Stimulated activated memory B cell treated with anti-CD40 and anti-IgM and Interleukin-4, amounts not matched to agents 10 μg/mL and 1 μg/mL and 100 μg/mL, for 72 hours (primary cell): ENCODE measurements at regions not wholly inside any gene's neighbourhood (a gene's known extent, or its start where the extent isn't known, plus 50 kb on each side); places are given as distances from the start of the nearest gene placed in this dataset.

Experiments used
- ATAC-seq: fragments of 150-1000 bp; cut with Tn5 transposase; 2 replicates; pipeline ENCODE4 v1.10.0; 2021
- H3K27ac Mint-ChIP-seq: one replicate; pipeline ENCODE4 v1.8.0; 2022; ENCODE audit warnings: mild to moderate bottlenecking, mixed read lengths
- H3K27me3 Mint-ChIP-seq: one replicate; pipeline ENCODE4 v1.8.0; 2022; ENCODE audit warnings: mixed read lengths
- H3K36me3 Mint-ChIP-seq: one replicate; pipeline ENCODE4 v1.8.0; 2022; ENCODE audit warnings: mixed read lengths
- H3K4me1 Mint-ChIP-seq: one replicate; pipeline ENCODE4 v1.8.0; 2022; ENCODE audit warnings: mixed read lengths
- H3K4me3 Mint-ChIP-seq: one replicate; pipeline ENCODE4 v1.8.0; 2022; ENCODE audit warnings: mild to moderate bottlenecking, moderate library complexity, mixed read lengths
- H3K9me3 Mint-ChIP-seq: one replicate; pipeline ENCODE4 v1.8.0; 2022; ENCODE audit warnings: mixed read lengths

DNA sequence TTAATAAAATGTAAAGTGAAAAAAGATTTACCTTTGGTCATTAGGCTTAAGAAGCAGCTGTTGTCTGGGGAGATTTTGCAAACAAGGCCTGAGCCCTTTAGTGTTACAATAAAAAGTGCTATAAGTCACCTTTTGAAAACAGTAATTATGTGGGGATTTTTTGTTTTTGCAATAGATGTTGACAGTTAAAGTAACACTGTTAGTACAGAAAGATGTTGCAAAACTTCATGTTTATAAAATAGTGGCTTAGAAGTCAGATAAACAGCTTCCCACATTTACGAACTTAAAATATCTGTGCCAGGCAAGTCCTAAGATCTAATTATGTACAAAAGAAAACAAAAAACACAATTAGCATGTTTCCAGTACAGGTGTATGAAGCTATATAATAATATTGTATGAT is 138.0 kb upstream of the IRS2 start:
- H3K27me3 Mint-ChIP-seq: no peaks in the 10 kb centered on the region
- no peaks in the 10 kb centered on the region for H3K36me3 Mint-ChIP-seq
- no peaks in the 10 kb centered on the region for H3K9me3 Mint-ChIP-seq
- no peaks in the 10 kb centered on the region for H3K4me1 Mint-ChIP-seq
- no peak overlapping the region for H3K4me3 Mint-ChIP-seq
- ATAC-seq: no peak
- no peak overlapping the region for H3K27ac Mint-ChIP-seq

DNA sequence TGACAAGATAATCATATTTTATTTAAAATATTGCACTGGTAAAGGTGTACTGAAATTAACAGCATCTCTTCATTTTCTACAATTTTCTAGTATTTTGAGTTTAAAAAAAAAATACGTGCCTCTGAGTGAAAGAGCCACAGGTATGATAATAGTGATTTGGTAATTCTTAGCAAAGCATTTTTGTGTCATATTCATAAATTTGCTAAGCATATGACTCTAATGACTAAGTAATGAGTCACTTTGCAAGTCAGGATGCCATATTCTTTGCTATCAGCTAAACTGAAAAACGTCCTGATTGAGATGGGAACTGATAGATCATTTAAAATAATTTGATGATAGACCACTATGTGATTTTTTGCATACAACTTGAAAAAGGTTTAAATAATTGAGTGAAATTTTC is 136.1 kb upstream of the IRS2 start:
- Mint-ChIP-seq H3K36me3 (no peaks in the 10 kb centered on the region), H3K4me1 (no peaks in the 10 kb centered on the region), H3K4me3 (no peak overlapping the region), H3K27ac (no peak overlapping the region), H3K9me3 (no peaks in the 10 kb centered on the region), H3K27me3 (no peaks in the 10 kb centered on the region)
- ATAC-seq: no peak

DNA sequence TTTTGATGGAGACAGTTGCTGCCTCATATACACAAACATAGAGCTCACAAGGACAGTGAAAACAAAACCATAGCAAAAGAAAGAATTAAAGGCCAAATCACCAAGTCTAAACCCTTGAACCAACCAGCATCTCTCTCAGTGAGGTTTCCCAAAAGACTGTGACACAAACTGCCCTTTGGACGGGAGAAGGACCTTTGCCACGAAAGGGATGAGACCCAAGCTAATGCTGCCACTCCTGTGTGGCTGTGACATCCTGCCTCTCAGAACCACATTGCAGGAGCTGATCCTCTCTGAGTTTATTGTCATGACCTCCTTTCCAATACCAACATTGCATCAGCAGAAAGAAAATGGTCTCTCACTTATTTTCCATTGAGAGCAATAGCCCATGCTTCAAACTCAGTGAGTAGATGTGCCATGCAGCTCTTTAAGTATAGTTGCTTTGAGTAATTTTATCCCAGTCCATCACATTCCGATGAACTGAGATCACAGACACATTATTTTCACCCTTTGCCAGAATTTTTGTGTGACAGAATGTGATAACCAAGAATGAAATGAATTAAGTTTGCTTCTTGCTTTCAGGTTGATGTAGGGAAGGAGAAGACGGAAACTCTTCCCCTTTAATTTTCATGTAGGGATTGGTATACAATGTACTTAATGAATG is 133.5 kb upstream of the IRS2 start:
- no peak overlapping the region for H3K27ac Mint-ChIP-seq
- no peaks in the 10 kb centered on the region for H3K27me3 Mint-ChIP-seq
- H3K36me3 Mint-ChIP-seq: no peaks in the 10 kb centered on the region
- H3K4me3 Mint-ChIP-seq: no peak overlapping the region
- no peaks in the 10 kb centered on the region for H3K9me3 Mint-ChIP-seq
- no peaks in the 10 kb centered on the region for H3K4me1 Mint-ChIP-seq
- ATAC-seq: no peak

DNA sequence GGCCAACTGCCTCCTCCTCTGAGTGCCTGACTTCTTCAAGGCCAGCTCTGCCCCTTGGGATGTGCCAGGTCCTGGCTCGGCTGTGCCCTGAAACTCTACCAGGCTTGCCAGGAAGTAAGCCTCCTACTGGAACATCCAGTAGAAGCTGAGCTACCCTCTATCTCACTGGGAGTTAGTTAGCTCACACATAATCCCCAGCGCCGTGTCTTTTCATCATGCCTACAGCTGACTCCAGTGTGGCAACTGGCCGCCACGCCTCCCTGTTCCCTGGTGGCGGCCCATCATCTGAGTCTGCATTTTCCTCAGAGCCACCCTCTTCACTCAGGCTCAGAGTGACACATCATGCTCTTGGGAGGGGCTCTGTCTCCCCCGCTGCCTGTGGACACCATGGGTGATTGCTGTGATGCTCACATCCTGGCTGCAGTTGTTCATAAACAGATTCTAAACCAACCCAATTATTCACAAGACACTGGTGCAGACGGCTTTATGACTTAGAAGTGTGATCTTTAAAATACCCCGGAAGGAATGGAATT is 131.9 kb upstream of the IRS2 start:
- H3K27me3 Mint-ChIP-seq: no peaks in the 10 kb centered on the region
- no peak for ATAC-seq
- no peak overlapping the region for H3K4me3 Mint-ChIP-seq
- H3K4me1 Mint-ChIP-seq: no peaks in the 10 kb centered on the region
- no peaks in the 10 kb centered on the region for H3K36me3 Mint-ChIP-seq
- H3K27ac Mint-ChIP-seq: no peak overlapping the region
- H3K9me3 Mint-ChIP-seq: no peaks in the 10 kb centered on the region

DNA sequence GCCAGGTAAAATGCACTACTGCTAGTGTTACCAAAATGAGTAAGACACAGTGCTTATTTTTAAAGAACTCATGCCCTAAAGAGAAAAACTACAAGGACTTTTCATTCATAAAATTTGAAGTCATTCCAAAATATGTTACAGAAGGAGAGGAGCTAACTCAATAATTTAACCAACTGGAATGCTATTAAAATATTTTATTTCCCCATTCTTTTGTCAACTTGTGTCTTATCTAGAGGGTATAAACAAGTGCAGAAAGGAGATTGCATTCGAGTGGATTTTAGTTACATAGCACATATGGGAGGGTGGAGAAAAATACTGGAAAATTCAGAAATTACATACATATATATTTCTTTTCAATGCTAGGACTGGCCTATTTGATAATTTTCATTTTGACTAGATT is 131.0 kb upstream of the IRS2 start:
- H3K27ac Mint-ChIP-seq: no peak overlapping the region
- no peaks in the 10 kb centered on the region for H3K4me1 Mint-ChIP-seq
- H3K27me3 Mint-ChIP-seq: no peaks in the 10 kb centered on the region

DNA sequence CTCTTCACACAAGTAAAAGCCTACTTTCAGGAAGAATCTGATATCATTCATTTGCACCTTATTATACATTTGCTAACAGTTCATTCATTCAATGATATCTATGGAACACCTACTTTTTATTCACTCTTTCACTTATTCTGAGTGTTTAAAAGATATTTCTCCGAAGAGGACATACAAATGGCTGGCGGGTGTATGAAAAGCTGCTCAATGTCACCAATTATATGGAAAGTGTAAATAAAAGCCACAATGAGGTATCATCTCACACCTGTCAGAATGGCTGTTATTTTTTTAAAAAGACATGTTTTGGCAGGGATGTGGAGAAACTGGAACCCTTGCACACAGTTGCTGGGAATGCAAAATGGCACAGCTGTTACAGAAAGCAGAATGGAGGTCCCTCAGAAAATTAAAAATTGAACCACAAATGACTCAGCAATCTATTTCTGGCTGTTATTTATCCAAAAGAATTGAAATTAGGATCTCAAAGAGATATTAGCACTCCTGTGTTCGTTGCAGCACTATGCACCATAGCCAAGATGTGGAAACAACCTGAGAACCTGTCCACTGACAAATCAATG is 127.6 kb upstream of the IRS2 start:
- Mint-ChIP-seq H3K27ac (no peak overlapping the region), H3K27me3 (no peaks in the 10 kb centered on the region), H3K4me1 (no peaks in the 10 kb centered on the region), H3K4me3 (no peak overlapping the region), H3K36me3 (no peaks in the 10 kb centered on the region), H3K9me3 (no peaks in the 10 kb centered on the region)
- ATAC-seq: no peak

More for the DNA sequence above, 131.0 kb upstream of the IRS2 start:
- ATAC-seq: no peak
- Mint-ChIP-seq H3K4me3 (no peak overlapping the region), H3K36me3 (no peaks in the 10 kb centered on the region), H3K9me3 (no peaks in the 10 kb centered on the region)

DNA sequence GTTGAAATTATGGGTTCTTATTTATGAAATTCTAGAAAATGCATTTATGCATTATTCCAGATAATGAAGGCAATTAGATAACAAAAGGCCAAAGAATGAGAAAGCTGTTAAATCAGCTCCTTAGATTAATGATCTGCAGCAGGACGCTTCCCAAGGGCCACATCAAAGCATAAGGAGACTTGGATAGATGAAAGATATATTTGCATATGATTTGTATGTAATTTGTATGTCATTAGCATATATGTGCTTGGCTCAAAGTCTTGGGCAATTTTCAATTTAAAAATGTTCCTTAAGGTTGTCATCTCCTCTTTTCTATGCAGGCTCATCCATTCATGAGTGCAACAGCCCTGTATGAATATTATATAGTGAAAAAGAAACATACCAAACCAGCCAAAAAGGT is 126.8 kb upstream of the IRS2 start:
- Mint-ChIP-seq H3K9me3 (peaks cover 2% of the 10 kb centered on the region), H3K27me3 (no peaks in the 10 kb centered on the region), H3K36me3 (no peaks in the 10 kb centered on the region), H3K4me1 (no peaks in the 10 kb centered on the region), H3K4me3 (no peak overlapping the region), H3K27ac (no peak overlapping the region)
- no peak for ATAC-seq

DNA sequence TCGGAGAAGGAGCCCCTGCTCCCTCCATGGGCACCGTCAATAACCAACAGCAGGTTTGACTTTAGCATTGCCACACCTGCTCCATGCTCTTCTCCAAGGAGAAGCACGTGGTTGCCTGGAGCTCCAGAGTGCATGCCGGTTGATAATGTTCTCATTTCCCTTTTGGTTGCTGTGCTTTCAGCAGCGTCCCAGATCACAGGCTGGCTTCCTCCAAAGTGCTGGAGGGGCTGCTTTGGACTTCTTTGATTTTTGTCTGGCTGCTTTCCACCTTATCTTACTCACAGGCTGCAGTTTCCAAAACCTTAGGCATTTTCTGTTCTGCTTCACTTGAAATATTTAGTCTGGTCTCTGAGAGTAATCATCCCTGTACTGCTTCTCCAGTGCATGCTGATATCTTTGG is 123.8 kb upstream of the IRS2 start:
- H3K4me1 Mint-ChIP-seq: no peaks in the 10 kb centered on the region
- no peak overlapping the region for H3K27ac Mint-ChIP-seq
- no peak overlapping the region for H3K4me3 Mint-ChIP-seq
- ATAC-seq: no peak
- no peaks in the 10 kb centered on the region for H3K27me3 Mint-ChIP-seq
- no peaks in the 10 kb centered on the region for H3K36me3 Mint-ChIP-seq
- peaks cover 6% of the 10 kb centered on the region for H3K9me3 Mint-ChIP-seq

DNA sequence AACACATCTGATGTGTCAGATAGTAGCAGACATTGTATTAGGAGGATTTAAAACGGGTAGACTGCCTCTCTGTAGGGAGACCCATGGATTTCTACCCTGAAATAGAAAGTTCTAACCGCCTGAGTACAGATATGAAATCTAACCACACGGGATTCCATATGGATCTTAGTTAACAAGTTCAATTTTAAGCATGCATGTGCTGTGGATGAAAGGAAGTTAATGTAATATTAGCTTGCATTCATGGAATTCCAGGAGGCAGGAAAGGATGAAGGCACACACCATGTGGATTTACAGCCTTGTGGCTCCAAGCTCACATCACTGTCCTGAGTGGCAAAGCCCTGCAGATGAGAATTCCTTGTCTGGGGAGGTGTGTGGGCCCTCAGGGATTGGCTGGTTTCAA is 120.6 kb upstream of the IRS2 start:
- Mint-ChIP-seq H3K36me3 (no peaks in the 10 kb centered on the region), H3K27me3 (no peaks in the 10 kb centered on the region), H3K9me3 (peaks cover 7% of the 10 kb centered on the region), H3K4me1 (no peaks in the 10 kb centered on the region), H3K4me3 (no peak overlapping the region), H3K27ac (no peak overlapping the region)
- ATAC-seq: no peak

DNA sequence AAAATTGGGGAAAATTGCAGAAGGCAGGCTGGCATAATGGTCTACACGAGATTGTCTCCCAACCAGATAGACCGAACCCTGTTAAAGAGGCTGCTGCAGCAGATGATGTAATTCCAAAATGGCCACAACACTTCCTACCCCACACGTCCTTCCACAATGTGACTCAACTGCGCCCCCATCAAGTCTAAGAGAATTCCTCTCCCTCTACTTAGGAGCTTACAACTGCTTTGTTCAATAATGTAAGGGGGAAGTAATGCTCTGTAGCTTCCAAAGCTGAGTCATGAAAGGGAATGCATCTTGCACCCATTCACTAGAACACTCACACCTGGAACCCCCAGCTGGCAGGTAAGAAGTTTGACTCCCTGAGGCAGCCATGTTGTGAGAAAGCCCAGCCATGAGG is 117.8 kb upstream of the IRS2 start:
- peaks cover 7% of the 10 kb centered on the region for H3K9me3 Mint-ChIP-seq
- no peak overlapping the region for H3K27ac Mint-ChIP-seq
- no peak overlapping the region for H3K4me3 Mint-ChIP-seq
- no peaks in the 10 kb centered on the region for H3K36me3 Mint-ChIP-seq
- H3K4me1 Mint-ChIP-seq: no peaks in the 10 kb centered on the region
- H3K27me3 Mint-ChIP-seq: peaks cover 8% of the 10 kb centered on the region
- no peak for ATAC-seq

DNA sequence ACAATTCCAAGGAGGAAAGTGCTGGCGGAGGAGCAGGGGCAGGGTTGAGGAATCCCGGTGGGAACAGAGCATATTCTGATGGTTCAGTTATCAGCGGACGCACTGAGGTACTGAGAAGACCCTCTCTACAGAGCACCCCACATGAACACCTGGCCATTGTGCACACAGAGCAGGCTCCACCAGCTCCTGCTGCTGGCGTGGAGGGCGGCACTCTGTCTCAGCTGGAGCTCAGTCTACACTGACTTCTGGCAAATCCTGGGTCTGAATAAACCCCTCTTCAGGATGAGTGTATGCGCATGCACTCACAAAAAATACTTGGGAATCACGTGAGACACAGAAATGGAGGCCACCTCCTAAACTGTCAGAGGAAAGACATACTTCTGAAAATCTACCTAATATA is 114.4 kb upstream of the IRS2 start:
- H3K9me3 Mint-ChIP-seq: peaks cover 3% of the 10 kb centered on the region
- no peak overlapping the region for H3K27ac Mint-ChIP-seq
- H3K4me3 Mint-ChIP-seq: no peak overlapping the region
- H3K4me1 Mint-ChIP-seq: no peaks in the 10 kb centered on the region
- no peak for ATAC-seq
- peaks cover 8% of the 10 kb centered on the region for H3K27me3 Mint-ChIP-seq
- no peaks in the 10 kb centered on the region for H3K36me3 Mint-ChIP-seq

DNA sequence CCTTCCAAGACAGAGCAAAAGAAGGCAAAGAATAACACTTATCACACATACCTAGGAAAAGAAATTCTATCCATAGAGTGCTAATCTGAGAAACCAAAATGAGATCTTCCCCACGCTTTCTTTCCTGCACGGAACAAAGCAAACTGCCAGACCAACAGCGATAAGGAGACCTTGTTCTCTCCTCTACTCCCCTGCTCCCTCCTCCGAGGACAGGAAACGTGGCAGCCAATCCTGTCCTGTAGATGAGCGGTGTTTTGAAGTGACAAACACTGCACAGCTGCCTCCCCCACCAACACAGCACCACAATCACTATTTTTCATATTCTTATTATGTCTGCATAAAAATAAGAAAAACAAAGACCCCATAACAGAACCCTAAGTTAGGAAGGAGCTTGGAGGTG is 113.9 kb upstream of the IRS2 start:
- Mint-ChIP-seq H3K27me3 (peaks cover 8% of the 10 kb centered on the region), H3K36me3 (no peaks in the 10 kb centered on the region)

DNA sequence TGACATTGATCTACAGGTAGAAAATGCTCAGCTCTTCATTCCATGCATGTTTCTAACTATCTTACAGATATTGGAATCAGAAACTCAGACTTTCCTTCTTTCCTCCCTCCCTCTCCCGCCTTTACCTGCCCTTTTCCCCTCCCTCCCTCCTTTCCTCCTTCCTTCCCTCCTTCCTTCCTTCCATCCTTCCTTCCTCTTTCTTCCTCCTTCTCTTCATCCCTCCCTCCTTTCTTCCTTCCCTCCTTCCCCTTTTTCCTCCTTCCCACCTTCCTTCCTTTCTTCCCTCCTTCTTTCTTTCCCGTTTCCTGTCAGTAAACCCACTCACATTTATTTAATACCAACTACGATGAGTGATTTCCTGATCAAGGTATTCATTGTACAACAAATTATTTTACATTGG is 113.4 kb upstream of the IRS2 start:
- no peaks in the 10 kb centered on the region for H3K4me1 Mint-ChIP-seq
- no peaks in the 10 kb centered on the region for H3K9me3 Mint-ChIP-seq
- ATAC-seq: no peak
- no peak overlapping the region for H3K27ac Mint-ChIP-seq
- H3K27me3 Mint-ChIP-seq: peaks cover 8% of the 10 kb centered on the region
- H3K4me3 Mint-ChIP-seq: no peak overlapping the region
- no peaks in the 10 kb centered on the region for H3K36me3 Mint-ChIP-seq

More for the DNA sequence above, 113.9 kb upstream of the IRS2 start:
- Mint-ChIP-seq H3K9me3 (peaks cover 3% of the 10 kb centered on the region), H3K27ac (no peak overlapping the region), H3K4me1 (no peaks in the 10 kb centered on the region), H3K4me3 (no peak overlapping the region)
- no peak for ATAC-seq

DNA sequence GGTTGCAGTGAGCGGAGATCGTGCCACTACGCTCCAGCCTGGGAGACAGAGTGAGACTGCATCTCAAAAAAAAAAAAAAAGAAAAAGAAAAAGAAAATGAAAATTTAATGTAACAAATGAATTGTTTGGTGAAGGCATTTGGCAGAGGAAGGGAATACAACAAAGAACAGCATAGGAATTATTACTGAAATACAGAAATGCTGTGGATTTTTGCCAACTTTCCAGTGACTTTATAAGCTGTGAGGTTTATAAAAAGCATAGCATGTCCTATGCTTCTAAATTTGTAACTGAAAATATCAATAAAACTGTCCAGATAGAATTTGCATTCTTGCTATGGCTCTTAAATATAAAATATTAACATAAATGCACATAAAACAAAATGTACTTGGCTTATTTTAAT is 112.9 kb upstream of the IRS2 start:
- H3K9me3 Mint-ChIP-seq: no peaks in the 10 kb centered on the region
- peaks cover 8% of the 10 kb centered on the region for H3K27me3 Mint-ChIP-seq
- no peaks in the 10 kb centered on the region for H3K36me3 Mint-ChIP-seq
- H3K4me1 Mint-ChIP-seq: no peaks in the 10 kb centered on the region
- ATAC-seq: no peak
- no peak overlapping the region for H3K4me3 Mint-ChIP-seq
- no peak overlapping the region for H3K27ac Mint-ChIP-seq

DNA sequence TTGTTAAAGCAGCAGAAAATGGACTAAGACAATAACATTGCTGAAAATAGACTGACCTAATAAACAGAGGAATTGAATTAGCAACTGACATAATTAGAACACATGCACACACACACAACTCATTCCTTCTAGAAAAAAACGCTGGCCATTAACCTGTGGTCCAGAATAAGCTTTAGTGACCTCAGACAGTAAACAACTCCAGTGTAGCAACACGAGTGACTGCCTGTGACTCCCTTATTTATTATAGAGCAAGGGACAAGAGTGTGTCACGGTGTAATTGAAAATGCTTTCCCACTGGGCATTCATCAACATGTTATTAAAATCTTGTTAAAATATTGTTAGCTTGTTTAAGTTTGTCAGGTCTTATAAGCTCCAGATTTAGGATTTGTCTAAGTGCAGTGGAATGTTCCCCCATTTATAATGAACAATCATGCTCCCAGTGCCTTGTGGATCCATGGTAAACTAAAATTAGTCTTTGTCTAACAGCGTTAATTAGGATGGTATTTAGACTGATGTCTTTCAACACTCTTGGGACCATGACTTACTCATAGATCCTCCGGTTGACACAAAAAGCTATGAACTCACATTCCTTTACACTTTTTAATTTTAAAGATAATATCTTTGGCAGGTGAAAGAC is 111.7 kb upstream of the IRS2 start:
- ATAC-seq: no peak
- no peak overlapping the region for H3K27ac Mint-ChIP-seq
- H3K4me1 Mint-ChIP-seq: no peaks in the 10 kb centered on the region
- no peak overlapping the region for H3K4me3 Mint-ChIP-seq
- no peaks in the 10 kb centered on the region for H3K9me3 Mint-ChIP-seq
- peaks cover 8% of the 10 kb centered on the region for H3K27me3 Mint-ChIP-seq
- H3K36me3 Mint-ChIP-seq: no peaks in the 10 kb centered on the region

DNA sequence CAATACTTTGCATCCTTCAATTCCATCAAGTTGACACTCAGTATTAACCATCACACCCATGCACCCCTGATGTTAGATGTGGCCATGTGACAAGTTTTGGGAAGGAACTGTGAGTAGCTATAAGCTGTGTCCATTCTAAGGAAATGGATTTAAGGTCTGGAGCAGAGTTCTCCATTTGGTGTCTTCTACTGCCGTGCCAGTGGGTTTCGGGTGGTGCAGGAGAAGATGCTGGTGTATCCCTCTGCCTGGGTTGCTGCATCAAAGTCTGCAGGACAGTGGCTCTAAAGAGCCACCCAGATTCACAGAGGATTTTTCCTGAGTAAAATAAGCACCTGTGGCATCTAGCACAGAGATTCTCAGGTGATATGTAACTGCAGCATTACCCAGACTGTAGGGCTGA is 105.7 kb upstream of the IRS2 start:
- Mint-ChIP-seq H3K36me3 (no peaks in the 10 kb centered on the region), H3K4me1 (no peaks in the 10 kb centered on the region), H3K27me3 (no peaks in the 10 kb centered on the region), H3K4me3 (no peak overlapping the region), H3K9me3 (peaks cover 9% of the 10 kb centered on the region), H3K27ac (no peak overlapping the region)
- no peak for ATAC-seq
